ENCODE measurements at regions not wholly inside any gene's neighbourhood (a gene's known extent, or its start where the extent isn't known, plus 50 kb on each side); places are given as distances from the start of the nearest gene placed in this dataset.

DNA sequence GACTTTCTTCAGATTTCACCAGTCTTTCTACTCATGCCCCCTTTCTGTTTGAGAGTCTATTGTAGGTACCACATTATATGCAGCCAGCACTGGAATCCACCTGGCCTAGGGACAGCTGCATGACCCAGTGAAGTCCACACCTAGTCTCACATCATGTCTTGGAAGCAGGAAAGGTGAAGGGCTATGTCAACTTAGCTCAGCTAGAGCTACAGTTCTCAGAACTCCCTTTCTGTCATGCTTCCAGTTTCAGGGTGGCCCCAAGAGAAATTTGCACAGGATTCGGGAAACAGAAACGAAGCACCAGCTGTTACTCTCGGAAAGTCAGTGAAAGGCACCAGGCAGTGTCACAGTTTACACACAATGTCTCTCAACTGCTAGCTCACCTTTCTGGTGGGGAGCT, 51.6 kb upstream of the NLRP1 start:
- no peak for DNase-seq

DNA sequence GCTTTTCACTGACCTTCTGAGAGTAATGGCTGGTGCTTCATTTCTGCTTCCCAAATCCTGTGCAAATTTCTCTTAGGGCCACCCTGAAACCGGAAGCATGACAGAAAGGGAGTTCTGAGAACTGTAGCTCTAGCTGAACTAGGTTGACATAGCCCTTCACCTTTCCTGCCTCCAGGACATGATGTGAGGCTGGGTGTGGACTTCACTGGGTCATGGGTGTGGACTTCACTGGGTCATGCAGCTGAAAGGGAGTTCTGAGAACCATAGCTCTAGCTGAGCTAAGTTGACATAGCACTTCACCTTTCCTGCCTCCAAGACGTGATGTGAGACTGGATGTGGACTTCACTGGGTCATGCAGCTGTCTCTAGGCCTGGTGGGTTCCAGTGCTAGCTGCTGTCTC, 54.3 kb upstream of the NLRP1 start:
- no peak for DNase-seq

DNA sequence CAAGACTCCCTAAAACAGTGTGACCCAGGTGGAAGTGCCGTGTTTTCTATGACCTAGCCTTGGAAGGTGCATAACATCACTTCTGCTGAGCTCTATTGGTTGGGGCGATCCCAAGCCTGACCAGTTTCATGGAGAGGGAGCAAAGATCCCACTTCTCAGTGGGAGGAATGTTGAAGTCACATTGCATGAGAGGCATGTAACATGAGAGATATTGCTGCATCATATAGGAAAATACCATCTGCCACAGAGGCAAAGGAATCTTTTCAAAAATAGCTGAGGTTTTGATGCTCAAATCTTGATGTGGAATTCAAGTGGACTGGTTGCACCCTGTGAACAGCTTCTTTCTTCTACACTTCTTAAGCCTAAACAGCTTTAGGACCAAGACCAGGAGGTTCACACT, 56.4 kb upstream of the NLRP1 start:
- DNase-seq: no peak

GRCh38 chr17:5642752-5643151, 58.4 kb upstream of the NLRP1 start:
- DNase-seq: no peak

- no peak for DNase-seq
Measured at GRCh38 chr17:5644065-5644464, 59.8 kb upstream of the NLRP1 start.

DNA sequence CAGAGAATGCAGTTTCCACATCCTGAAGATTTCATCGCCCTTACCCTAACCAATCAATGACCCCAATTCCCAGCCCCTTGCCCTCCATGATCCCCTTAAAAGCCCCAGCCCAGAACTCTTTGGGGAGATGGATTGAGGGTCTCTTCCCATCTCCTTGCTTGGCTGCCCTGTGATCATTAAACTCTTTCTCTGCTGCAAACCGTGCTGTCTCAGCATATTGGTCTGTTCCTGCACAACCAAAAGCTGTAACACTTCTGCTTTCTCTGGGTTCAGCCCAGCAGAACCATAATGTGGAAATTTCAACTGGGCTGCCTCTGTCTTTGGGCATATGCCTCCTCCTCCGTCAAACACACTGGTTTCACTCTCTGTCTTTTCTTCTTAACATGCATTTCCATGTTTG, 67.0 kb upstream of the NLRP1 start:
- no peak for DNase-seq

DNA sequence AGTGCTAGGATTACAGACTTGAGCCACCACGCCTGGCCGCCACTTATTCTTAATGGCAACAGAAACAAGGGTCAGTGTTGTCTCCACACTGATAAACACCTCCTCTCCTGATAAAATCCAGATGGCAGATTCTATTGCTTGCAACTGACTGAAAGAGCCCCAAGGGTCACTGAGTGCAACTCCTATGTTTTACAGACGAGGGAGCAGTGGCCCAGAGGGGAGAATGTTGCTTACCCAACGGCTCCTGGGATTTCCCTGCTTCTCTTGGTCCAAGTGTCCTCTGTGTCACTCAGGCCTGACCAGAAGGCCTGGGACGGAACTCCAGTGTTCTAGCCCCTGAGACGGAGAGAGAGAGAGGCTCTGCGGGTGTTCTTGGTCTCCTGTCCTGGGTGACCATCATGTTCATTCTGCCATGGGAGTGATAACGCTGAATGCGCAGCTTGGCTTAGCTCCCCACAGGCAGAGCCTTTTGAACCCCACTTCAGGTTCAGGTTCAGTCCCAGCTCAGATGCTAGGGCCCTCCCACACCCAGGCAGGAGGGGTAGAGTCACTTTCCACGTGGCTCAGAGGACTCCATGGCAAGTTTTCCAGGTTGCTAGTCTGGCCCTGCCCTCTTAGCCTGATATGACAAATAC, 77.3 kb upstream of the NLRP1 start:
- no peak for DNase-seq

DNA sequence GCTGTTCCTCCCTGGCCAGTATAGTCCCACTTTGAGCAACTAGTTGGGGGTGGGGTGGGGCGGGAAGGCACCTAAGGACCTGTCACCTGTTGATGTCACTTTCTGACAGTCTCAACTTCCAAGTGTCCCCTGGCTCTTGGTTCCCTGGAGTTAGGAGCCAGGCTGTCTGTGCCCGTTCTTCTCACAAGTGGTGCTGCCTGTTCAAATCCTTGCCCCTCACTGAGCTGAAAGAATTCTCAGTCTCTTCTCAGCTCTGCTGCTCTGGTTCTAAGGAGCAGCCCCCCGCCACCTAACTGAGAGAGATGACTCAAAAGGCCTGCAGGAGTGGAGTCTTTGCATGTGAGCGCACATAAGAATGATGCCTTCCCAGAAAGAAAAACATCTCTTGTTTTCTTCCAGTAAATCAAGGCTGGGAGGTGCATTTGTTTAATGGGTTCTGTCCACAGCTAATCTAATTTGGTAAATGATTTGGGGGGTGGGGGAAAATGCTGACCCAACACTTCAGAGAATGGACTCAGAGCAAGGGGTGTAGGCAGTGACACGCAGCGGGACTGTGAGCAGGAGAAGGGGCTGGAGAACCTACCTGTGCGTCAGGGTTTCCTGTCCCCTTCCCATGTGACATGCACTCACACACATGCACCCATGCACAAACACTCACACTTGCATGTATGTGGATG, 78.2 kb upstream of the NLRP1 start:
- DNase-seq: no peak

DNA sequence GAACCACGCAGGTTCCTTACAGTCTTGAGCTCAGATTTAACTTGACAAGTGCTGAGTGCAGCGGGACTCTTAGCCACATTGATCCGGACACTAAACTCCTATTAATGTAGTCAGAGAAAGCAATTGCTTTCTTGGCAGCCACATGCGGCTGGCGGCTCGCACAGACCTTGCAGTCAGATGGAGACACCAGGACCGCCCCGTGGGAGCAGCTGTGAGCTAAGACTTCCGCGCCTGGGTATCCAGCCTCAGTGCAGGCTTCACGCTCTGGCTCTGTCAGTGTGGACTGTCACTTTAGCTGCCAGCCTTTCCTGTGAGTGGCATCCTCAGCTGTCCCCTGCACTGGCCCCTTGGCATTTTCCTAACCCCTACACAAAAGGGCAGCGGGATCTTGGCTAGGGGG, 80.9 kb upstream of the NLRP1 start:
- DNase-seq: no peak

- no peak for DNase-seq
Measured at GRCh38 chr17:5667871-5668270, 83.6 kb upstream of the NLRP1 start.

GRCh38 chr17:5668557-5669138, 84.3 kb upstream of the NLRP1 start:
- no peak for DNase-seq

DNA sequence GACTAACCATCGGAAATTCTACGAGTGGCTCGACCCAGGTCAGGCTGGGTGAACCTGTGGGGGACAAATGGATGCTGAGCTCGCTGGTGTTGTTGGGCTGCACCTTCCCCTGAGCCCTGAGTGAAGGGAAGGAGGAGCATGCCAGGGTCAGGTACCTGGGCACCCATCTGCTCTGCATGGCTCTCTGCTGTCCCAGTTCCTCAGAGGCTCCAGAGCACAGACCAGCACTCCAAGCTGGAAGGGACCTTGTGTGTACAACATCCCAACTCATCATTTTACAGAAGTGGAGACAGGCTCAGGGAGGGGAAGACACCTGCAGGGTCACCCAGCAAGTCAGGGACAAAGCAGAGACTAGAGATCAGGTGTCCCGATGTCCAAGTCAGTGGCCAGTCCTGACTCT, 84.9 kb upstream of the NLRP1 start:
- no peak for DNase-seq

GRCh38 chr17:5672141-5672540, 87.8 kb upstream of the NLRP1 start:
- no peak for DNase-seq

GRCh38 chr17:5672815-5673430, 88.6 kb upstream of the NLRP1 start:
- DNase-seq: no peak

- no peak for DNase-seq
Measured at GRCh38 chr17:5675625-5676421, 91.5 kb upstream of the NLRP1 start.

DNA sequence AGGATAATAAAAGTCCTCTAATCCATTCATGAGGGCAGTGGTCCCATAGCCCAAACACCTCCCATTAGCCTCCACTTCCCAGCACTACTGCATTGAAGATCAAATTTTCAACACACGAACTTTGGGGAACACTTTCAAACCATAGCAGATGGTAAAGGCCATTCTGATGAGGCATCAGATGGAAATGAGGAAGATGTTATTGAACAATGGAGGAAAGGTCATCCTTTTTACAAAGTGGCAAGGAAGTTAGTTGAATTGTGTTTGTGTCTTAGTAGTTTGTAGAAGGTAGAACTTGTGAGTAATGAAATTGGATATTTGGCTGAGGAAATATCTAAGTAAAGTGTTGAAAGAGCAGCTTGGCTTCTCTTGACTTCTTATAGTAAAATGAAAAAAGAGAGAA, 93.3 kb upstream of the NLRP1 start:
- DNase-seq: no peak

GRCh38 chr17:5678171-5678570, 93.9 kb upstream of the NLRP1 start:
- no peak for DNase-seq

GRCh38 chr17:5680766-5681165, 96.5 kb upstream of the NLRP1 start:
- no peak for DNase-seq

DNA sequence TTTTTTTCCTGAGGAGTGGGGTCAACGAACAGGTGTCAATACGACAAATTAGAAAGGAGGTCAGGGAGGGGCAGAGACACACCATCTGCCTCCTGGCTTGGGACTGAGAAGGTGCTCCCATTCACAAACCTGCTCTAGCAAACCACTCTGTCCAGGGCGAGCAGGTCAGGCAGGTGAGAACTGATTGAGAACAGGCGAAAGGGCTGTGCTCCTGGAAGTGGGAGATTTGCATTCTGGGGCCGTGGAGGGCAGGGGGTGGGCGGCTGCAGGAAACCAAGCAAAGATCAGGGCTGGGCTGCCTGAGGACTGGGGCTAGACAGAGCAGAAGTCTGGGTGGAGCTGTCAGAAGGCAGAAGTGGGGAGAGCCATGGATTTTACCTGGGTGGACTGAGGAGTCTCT, 98.9 kb upstream of the NLRP1 start:
- DNase-seq: no peak

DNA sequence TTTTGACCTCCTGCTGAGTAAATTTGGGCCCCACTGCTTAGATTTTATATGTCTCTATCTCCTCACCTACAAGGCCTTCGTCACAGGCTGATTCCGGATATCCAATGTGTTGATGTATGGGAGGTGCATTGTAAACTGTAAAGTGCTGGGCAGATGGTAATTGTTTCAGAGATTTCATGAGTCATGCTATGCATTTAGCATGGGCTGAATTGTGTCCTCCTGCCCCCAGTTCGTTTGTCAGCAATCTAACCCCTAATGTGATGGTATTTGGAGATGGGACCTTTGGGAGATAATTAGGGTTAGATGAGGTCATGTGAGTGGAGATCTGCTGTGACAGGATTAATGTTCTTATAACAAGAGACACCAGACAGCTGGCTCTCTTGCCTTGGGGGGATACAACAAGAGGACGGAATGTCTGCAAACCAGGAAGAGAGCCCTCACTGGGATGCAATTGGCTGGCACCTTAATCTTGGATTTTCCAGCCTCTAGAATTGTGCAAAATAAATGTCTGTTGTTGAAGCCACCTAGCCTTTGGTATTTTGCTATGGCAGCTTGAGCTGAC, 101.8 kb upstream of the NLRP1 start:
- DNase-seq: no peak

- DNase-seq: no peak
Measured at GRCh38 chr17:5687646-5688045, 103.3 kb upstream of the NLRP1 start.

DNA sequence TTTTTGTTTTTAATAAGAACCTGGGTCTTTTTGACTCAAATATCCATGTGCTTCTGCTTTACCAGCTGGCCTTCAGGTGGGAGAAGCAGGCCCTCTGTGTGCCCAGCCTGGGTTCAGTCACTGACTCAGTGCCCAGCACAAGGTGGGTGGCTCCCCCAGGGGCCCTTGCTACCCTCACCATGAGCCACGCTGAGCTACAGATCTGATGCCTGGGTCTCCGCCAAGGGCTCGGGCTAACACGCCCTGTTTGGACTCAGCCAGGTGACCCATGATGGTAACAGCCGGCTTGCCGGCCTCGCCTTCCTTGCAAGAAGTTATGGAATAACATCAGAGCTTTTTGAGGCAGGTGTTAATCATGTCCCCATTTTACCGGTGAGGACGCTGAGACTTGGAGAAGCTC, 109.5 kb upstream of the NLRP1 start:
- no peak for DNase-seq

DNA sequence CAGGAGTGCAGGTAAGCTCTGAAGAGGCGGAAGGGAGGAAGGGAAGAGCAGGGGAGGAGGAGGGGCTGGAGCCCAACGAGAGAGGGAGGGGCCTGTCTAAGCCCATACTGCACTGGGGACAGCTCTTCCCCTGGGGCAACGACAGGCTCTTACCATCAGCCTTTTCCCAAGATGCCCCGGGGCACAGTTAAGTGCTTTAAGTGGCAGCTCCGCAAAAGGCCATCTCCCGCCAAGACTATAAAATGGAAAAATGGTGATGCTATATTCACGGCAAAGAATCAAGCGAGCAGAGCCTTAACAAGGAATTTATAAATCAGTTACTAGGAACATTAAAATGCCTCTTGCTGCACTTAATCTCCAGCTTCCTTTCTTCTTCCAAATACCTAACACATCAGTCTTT, 110.2 kb upstream of the NLRP1 start:
- DNase-seq: no peak
